HG02970 (cell line): ENCODE measurements at regions not wholly inside any gene's neighbourhood (a gene's known extent, or its start where the extent isn't known, plus 50 kb on each side); places are given as distances from the start of the nearest gene placed in this dataset.
"Not testable (repeated sequence)": the region's sequence is repeated elsewhere in the genome, so short reads cannot be mapped to it uniquely, and the experiment has no call there.

ENCODE experiments used
- ATAC-seq: cut with Tn5 transposase; IDR thresholded peaks from one replicate; pipeline ENCODE4 v1.9.1; 2021; ENCODE audit warnings: mild to moderate bottlenecking, moderate library complexity, moderate number of reproducible peaks; ENCODE audit not compliant: unreplicated experiment, low FRiP score

DNA sequence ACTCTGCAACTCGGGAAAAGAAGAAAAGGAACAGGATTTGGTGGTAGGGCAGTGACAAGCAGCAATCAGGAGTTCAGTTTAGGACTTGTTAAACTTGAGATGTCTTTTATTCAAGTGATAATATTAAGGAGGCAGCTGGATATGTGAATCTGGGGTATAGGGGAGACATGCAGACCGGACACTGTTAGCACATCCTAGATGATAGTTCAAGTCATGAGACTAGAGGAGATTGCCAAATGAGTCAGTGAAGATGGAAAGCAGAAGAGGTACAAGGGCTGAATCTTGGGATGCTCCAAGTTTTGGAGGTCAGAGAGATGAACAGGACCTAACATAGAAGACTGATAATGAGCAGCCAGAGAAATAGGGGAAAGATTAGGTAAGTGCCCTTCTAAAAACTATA, 69.5 kb upstream of the PSME4 start:
- no peak for ATAC-seq

DNA sequence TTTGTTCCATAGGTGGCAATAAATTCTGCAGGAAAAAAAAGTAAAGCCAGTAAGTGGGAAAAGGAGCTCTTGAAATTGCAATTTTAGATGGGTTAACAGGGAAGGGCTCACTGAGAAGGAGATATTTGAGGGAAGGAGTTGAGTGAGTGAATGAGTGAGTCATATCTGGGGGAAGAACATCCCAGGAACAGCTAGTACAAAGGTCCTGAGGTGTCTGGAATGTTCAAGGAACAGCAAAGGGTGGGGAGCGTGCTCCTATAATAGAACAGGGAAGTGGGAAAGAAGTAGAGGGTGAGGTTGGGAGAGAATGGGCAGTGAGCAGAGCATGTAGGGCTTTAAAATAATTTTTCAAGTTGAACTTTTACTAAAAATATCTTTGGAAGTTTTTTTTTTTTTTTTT, 68.0 kb upstream of the PSME4 start:
- ATAC-seq: no peak

DNA sequence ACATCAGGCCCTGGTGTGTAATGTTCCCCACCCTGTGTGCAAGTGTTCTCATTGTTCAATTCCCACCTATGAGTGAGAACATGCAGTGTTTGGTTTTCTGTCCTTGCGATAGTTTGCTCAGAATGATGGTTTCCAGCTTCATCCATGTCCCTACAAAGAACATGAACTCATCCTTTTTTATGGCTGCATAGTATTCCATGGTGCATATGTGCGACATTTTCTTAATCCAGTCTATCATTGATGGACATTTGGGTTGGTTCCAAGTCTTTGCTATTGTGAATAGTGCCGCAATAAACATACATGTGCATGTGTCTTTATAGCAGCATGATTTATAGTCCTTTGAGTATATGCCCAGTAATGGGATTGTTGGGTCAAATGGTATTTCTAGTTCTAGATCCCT, 60.5 kb upstream of the PSME4 start:
- ATAC-seq: not testable (repeated sequence)

DNA sequence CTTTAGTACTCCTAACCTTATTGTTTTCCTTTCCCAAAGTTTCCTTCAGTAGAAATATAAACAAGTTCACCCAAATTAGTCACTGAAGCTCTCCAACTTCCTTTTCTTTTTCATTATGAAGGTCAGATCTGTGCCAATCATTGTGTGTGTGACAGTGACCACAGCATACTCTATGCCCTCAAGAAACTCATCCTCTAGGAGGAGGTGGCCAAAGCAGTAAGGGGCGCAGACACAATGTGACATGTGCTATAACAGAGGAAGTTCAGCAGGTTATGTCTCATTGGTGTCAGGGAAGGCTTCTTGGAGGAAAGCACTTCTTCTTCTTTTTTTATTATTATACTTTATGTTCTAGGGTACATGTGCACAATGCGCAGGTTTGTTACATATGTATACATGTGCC, 60.0 kb upstream of the PSME4 start:
- no peak for ATAC-seq

- no peak for ATAC-seq
Observed at GRCh38 chr2:54030396-54030741, 59.6 kb upstream of the PSME4 start.

- no peak for ATAC-seq
Observed at GRCh38 chr2:54029721-54030395, 59.1 kb upstream of the PSME4 start.

DNA sequence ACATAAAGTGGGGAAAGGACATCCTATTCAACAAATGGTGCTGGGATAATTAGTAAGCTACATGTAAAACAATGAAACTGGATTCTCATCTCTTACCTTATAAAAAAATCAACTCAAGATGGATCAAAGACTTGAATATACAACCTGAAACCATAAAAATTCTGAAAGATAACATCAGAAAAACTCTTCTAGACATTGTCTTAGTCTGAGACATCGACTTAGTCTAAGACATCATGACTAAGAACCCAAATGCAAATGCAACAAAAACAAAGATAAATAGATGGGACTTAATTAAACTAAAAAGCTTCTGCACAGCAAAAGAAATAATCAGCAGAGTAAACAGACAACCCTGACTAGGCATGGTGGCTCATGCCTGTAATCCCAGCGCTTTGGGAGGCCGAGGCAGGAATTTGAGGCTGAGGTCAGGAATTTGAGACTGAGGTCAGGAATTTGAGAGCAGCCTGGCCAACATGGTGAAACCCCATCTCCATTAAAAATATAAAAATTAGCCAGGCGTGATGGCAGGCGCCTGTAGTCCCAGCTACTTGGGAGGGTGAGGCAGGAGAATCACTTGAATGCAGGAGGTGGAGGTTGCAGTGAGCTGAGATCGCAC, 54.8 kb upstream of the PSME4 start:
- not testable (repeated sequence) for ATAC-seq

DNA sequence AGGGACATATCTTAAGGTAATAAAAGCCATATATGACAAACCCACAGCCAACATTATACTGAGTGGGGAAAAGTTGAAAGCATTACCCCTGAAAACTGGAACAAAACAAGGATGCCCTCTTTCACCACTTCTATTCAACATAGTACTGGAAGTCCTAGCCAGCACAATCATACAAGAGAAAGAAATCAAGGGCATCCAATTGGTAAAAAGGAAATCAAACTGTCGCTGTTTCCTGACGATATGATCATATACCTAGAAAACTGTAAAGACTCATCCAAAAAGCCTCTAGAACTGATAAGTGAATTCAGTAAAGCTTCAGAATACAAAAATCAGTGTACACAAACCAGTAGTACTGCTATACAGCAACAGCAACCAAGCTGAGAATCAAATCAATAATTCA, 53.8 kb upstream of the PSME4 start:
- ATAC-seq: no peak

- ATAC-seq: no peak
Observed at GRCh38 chr2:54021702-54022101, 50.9 kb upstream of the PSME4 start.

- no peak for ATAC-seq
Observed at GRCh38 chr2:54020793-54021414, 50.1 kb upstream of the PSME4 start.
